ENCODE measurements at regions not wholly inside any gene's neighbourhood (a gene's known extent, or its start where the extent isn't known, plus 50 kb on each side); places are given as distances from the start of the nearest gene placed in this dataset.

DNA sequence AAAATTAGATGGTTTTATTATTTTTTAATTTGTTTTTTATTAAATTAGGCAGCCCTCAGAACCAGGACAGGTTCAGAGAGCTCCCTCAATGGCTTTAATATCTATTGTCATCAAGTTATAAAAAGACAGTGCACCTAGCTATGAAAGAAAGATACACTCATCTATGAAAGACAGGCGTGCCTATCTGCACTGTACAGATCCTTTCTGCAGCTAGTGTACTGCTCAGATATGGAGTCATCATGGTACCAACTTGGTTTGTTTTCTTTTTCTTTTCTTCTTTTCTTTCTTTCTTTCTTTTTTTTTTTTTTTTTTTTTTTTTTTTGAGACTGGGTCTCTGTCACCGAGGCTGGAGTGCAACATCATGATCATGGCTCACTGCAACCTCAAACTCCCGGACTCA is 54.8 kb upstream of the GPBP1 start:
- H3K4me1 ChIP-seq, result no peaks in the 10 kb centered on the region
- intact Hi-C loops (cut with DNase I; ENCODE audit: low total_unique reads), result no loop called here
- 92 to 97% methylated on average over 3 of the region's 3 CpGs for WGBS, 2 donors
- no peaks in the 10 kb centered on the region for H3K36me3 ChIP-seq (ENCODE audit: low read depth, missing control alignments)
- H3K9me3 ChIP-seq, result no peaks in the 10 kb centered on the region
- H3K27me3 ChIP-seq, result no peaks in the 10 kb centered on the region
- no peak for DNase-seq
- no peak overlapping the region for H3K27ac ChIP-seq
- no peak overlapping the region for H3K4me3 ChIP-seq
- TF ChIP-seq, protein P1, sequence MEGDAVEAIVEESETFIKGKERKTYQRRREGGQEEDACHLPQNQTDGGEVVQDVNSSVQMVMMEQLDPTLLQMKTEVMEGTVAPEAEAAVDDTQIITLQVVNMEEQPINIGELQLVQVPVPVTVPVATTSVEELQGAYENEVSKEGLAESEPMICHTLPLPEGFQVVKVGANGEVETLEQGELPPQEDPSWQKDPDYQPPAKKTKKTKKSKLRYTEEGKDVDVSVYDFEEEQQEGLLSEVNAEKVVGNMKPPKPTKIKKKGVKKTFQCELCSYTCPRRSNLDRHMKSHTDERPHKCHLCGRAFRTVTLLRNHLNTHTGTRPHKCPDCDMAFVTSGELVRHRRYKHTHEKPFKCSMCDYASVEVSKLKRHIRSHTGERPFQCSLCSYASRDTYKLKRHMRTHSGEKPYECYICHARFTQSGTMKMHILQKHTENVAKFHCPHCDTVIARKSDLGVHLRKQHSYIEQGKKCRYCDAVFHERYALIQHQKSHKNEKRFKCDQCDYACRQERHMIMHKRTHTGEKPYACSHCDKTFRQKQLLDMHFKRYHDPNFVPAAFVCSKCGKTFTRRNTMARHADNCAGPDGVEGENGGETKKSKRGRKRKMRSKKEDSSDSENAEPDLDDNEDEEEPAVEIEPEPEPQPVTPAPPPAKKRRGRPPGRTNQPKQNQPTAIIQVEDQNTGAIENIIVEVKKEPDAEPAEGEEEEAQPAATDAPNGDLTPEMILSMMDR (IDR thresholded peaks at IDR 0.05), result no peak
- TF ChIP-seq POLR2A (IDR thresholded peaks at IDR 0.05), result no peak

DNA sequence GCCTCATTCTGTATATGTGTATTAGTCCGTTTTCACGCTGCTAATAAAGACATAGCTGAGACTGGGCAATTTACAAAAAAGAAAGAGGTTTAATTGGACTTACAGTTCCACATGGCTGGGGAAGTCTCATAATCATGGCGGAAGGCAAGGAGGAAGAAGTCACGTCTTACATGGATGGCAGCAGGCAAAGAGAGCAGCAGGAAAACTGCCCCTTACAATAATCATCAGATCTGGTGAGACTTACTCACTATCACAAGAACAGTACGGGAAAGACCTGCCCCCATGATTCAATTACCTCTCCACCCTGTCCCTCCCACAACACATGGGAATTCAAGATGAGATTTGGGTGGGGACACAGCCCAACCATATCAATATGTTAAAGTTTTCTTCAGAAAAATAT is 49.8 kb upstream of the GPBP1 start:
- Histone ChIP-seq H3K4me1 (no peaks in the 10 kb centered on the region), H3K4me3 (no peak overlapping the region), H3K9me3 (no peaks in the 10 kb centered on the region), H3K27me3 (no peaks in the 10 kb centered on the region), H3K36me3 (ENCODE audit: low read depth, missing control alignments) (no peaks in the 10 kb centered on the region), H3K27ac (no peak overlapping the region)
- no peak for DNase-seq
- WGBS, 2 donors, result 92 to 96% methylated on average over 5 of the region's 5 CpGs
- intact Hi-C loops (cut with DNase I; ENCODE audit: low total_unique reads), result no loop called here
- TF ChIP-seq, protein P1 (IDR thresholded peaks at IDR 0.05), result no peak
- no peak for TF ChIP-seq POLR2A (IDR thresholded peaks at IDR 0.05)

Small RNA genes in the stretch of these regions (small RNA-seq; reads per million reads assigned to genes)
- 0 reads per million in 2 donors for gene AC034244.1
